Activated CD4-positive, CD25-positive, alpha-beta regulatory T cell (primary cell): ENCODE measurements at regions not wholly inside any gene's neighbourhood (a gene's known extent, or its start where the extent isn't known, plus 50 kb on each side); places are given as distances from the start of the nearest gene placed in this dataset.

ENCODE experiments used
- DNase-seq, 4 experiments: peaks; one replicate each; lab custom pipeline; 2025; lab: John Stamatoyannopoulos, UW

DNA sequence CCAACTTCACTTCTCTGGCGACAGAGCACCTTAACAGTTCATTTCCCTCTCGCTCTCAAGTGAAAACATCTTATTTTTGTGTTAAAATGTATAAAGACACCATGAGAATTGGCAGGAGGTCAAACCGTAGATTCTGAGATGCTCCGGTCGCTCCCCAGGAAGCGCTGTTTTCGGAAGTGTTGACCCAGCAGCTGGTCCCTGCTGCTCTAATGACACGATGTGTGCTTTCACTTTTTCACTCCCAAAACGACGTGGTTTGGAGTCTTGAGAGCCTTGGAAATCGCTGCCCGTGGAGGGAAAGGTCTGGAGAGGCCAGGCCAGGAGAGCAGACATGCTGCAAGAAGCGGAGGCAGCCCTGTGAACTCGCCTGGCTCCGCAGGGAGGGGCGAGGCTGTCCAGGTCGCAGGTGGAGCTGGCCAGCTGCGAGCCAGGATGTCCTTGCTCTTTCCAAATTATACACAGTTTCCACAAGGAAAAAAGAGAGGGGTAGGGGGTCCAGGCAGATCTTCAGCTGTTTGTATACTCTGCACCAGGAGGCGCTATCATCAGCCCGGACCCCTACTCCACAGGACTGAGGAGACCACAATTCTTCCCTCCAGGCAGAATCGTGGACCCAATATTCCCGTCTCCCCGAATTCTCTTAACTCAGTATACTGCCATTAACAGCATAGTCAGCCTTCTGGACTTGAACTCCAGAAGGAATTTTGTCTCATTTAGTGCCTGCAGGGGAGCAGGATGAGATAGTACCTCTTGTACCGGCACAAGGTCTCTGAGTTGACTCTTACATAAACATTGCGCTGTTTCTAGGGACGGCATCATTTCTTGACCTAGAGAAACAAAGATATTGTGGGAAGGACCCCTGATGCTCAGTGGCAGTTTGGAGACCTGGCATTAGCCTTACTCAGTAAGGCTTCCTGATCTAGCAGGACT, 248.6 kb upstream of the ANKRD55 start:
- DNase-seq = peak in 1 of 4 experiments; percentile 7

DNA sequence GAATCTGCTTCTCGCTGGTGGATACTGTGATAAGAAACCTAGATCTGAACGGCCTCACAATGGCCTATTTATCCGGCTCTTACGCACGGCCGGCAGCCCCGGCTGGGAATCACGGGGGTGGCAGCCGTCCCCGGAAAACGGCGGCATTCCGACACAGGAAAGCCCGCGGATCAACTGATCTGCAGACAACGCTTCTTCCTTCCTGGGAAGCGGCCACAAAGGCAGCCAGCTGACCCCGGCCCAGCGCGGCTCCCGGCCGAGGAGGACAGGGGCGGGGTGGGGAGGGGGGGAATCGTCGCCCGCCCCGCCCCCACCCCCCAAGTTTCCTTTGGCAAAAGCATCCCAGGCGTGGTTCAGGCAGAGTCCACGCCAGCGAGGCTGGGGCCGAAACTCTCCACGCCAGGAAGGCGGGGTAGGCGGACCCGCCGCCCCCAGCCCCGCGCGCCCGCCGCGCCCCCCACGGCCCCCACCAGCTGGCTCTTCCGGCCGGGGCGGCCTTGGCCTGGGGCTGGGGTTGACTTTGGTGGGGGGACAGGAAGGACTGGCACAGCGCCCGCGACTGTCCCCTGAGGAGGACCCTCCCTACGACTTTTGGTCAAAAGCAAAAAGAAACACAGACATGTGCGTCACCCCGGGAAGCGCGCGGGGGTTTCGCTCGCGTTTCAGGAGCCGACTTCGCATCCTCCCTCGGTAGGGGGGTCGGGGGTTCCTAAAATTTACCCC, 247.7 kb upstream of the ANKRD55 start:
- peak in 1 of 4 experiments; percentile 12 for DNase-seq

DNA sequence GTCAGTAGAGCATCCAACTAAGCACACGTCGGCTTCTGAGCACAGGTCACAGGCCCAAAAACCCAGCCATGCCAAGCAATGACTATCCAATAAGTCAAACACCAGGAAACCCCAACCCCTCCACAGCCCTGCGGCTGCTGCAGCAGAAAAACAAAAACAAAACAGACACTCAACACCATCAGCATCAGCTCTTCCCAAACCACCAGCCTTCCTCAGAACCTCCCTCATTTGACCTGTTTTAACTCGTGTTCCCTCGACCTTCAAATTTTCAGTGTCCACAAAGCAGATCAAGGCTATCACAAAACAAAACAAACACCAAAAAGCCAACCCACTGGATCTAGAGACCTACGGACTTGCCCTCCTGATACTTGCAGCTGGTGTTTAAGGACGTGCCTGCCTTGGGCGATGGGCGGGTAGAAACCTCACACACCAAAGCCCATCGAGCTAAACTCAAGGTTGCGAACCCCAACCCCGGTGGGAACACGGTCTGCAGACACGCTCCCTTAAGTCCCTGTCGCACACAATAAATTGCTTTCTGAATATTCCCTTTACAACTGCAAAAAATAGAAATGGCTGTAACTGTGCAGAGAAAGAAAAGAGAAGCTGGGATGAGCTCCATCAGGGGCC, 247.1 kb upstream of the ANKRD55 start:
- DNase-seq = peak in 1 of 4 experiments; percentile 3

DNA sequence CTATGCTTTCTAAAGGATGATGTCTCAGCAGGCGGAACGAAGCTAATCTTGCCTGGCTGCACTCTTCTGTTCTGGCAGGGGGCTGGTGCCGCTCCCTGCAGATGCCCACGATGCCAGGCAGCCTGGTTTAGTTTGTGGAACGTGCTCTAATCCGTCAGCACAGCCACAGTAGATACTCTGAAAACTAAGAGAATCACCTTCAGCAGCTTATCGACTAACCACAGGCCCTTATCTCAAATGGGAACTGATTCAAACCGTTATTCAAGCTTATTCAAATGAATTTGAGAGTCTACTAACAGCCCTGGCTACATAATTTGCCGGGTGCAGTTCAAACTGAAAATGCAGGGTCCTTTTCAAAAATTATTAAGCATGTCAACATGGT, 246.6 kb upstream of the ANKRD55 start:
- no peak for DNase-seq

DNA sequence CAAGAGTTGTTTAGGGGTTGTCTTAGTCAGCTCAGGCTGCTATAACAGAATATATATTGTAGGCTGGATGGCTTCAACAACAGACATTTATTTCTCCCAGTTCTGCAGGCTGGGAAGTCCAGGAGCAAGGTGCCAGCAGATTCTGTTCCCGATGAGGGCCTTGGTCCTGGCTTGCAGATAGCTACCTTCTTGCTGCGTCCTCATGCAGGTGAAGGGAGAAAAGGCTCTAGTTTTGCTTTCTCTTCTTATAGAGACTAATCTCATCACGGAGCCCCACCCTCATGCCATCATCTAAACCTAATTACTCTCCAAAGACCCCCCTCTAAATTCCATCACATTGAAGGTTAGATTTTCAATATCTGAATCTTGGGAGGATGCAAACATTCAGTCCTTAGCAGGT, 246.0 kb upstream of the ANKRD55 start:
- no peak for DNase-seq

DNA sequence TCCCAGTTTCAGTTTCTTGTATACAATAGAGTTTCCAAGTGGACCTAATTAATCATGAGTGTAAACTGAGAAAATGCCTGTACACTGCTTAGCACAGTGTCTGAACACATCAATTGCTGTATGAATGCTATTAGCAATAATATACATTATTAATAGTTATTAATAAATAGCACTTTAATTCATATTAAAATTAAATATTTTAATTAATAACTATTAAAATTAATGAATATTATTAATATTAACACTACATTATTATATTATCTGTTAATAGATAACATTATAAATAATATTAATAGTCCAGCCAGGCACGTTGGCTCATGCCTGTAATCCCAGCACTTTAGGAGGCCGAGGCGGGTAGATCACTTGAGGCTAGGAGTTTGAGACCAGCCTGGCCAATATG, 244.9 kb upstream of the ANKRD55 start:
- DNase-seq = no peak

DNA sequence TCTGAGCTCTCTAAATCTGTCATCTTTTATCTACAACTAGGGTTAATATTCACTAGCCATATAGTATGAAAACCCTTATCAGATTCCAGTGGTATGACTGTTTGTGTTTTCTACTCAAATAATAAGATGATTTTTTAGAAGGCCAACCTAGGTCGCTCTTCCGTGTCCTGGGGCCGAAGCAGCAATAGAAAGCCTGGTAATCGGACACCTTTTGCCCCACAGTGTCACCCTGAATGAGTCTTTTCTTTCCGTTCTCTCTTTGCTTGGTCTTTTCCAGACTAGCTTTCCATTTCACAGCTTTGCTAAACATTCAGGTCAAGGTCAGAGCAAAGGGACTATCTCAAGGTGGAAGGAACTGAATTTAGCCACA, 243.3 kb upstream of the ANKRD55 start:
- no peak for DNase-seq

DNA sequence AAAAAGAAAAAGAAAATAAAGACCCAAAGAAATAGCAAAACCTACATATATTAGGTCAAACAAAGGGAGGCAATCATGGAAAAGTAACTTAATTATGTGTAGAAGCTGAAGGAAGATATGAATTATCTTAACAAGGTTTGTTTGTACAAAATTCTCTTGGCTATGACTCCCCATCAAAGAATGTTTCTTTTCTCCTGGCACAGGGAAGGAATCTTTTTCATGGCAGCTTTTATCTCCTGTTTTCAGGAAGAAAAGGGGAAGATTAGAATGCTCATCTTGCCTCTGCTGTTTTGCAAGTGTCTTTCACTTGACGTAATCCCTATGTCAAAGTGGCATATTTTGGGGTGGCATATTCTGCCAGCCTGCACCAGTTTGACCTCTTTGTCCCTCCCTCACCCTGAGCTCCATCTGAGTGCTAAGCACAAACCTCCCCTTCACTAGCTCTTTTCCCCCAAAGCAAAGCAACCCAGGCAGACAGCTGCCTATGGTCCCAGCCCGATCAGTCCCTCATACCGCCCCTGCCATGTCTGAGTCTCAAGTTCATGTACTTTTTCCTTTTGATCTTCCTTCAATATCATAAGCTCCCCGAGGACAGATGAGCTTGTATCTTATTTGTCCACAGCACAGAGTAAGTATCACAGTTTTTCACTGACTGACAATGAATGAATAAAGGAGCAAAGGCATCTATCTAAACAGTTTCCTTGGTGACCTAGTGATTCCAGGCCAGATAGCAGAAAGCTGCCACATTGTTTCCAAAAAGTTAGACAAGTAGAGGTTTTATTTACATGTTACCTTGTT, 242.8 kb upstream of the ANKRD55 start:
- no peak for DNase-seq

DNA sequence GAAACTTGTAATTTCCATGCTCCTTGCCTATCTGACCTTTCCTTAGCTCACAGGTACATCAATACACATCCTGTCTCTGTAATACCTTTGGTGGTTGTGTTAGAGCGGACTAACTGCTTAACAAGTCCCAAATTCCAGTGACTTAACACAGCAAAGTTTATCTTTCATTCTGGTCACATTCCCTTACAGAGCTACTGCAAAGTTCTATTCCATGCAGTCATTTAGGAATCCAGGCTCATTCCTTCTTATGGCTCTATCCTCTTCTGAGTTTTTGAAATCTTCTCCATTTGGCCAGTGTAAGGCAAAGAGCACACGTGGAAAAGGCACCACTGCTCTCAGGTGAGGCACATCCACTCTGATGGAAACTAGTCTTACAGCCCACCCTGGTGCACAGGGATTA, 238.6 kb upstream of the ANKRD55 start:
- DNase-seq = no peak

DNA sequence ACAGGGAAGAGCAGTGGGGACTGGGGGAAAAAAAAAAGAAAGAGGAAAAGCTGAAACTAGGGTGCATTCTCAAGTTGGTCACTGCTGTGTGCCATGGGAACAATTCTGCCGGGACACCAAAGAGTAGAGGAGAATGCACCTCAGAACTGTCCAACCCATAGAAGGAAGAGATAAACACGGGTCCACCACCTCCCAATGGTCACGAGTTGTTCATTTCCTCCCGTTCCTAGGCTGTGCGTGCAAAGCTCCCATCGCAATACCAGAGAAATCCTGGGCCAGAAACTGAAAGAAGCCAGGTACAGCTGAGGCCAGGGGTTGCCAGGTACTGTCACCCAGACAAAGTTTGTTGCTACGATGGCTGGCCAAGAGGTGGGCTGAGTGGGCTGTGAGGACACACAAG, 236.9 kb upstream of the ANKRD55 start:
- no peak for DNase-seq

DNA sequence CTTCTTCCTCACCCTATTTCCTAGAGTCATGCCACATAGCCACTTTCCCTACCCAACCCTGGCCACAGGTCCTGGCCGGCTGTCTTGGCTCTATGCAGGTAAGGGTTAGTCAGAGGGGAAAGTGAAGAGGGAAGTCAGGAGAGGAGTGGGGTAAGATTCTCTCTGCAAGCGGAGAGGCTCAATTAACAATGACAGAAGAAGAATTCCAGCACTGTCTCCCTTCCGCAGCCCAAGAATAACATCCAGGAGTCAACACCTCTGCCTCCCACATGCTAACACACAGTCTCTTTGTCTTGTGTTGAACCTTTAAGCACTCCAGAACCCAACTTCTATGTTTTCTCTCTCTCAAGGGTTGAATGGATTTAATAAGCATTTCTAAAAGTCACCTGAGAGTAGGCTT, 235.1 kb upstream of the ANKRD55 start:
- DNase-seq = no peak

DNA sequence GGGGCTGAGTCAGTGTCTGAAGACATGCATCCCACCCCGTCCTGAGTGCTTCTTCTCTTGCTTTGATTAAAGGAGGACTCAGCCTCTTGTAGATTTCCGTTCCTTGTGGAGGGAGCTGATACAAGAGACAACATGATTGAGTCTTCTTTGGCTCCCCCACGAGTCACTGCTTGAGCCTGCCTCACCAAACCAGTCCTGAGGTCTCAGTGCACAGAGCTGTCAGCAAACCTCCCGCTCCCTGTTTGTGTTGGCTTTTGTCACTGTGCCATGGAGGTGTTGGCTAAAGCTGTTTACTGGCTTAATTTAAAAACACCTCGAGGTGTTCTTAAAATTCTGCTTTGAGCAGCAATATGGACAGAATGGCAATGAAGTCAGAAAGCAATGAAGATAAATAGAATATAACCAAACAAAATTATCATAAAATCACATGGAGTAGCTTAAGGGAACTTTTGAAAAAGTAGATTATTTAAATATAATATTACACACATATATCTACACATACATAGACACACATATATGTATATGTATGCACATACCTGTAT, 234.1 kb upstream of the ANKRD55 start:
- DNase-seq = no peak

DNA sequence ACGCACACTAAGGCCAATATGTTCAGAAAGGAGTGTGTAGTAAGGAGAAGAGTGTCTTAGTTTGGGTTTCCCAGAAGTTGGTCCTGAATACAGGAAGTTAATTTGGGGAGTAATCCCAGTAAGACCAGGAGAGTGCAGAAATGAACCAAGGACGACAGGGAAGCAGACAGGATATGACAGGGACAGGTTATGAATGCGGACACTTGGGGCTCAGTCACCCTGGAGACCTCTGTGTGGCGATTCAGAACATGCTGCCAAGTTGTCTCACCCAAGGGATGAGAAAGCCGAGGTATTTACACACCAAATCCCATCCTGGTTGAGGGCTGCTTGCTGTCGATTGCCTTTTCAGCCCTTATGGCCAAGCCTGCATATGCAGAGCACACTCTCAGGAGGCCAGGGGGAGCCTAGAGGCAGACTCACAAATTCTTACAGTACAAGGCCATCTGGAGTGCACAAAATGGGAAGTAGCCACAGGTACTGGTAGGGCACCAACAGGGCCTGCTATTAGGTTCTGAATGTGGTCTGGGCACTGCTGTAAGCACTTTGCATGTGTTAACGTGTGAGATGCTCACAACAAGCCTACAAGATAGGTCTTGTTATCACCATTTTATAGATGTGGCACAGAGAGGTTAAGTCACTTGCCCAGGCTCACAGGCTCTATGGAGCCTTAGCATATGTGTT, 233.1 kb upstream of the ANKRD55 start:
- DNase-seq = no peak

DNA sequence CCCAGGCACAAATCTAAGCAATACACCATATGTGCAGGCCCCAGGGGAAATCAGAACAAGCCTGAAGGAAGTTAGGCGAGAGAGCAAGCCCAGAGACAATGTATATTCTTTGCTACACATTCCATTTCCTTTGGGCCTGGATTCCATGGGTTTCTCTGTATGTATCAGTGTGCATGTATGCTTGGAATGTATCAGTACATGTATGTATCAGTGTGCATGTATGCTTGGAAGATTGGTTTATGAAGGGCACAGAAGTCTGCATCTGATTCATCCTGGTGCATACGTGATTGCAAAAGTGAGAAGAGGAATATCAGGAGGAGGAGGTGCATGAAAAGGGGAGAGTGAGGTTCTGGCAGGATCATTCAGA, 232.6 kb upstream of the ANKRD55 start:
- DNase-seq = no peak

DNA sequence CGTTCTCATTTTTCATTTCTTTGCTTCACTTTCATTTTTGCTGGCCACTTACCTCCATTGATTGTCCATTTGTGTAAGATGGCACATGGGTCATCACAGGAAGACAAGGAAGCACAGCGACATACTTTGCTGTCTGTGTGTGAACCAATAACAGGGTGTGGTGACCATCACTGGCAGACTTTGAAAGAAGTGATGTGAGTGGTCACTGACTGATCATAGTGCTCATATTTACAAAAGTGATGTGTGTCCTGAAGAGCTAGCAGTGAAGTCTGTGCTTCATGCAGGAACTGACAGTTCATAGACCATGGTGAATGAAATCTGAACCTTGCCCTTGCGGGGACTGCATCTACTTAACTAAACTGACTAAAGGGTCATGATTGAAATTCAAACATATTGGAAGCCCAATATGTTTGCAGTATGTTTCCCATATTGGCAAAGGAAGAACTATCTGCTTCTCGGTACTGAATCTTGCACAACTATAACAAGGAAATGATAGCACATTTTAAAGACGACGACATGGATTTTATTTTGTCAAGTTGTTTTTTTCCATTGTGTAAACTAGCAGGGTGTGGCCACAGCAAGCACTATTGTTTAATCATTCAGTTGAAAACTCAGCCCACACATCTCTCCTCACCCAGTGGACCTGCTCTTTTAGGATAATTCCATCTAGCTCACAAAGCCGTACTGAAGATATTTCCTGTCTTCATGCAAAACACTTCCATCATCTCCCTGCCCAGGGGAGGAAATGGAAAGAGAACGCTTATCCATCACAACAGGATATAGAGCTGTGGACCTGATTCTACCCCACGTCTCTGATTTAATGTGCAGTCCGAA, 232.0 kb upstream of the ANKRD55 start:
- no peak for DNase-seq

DNA sequence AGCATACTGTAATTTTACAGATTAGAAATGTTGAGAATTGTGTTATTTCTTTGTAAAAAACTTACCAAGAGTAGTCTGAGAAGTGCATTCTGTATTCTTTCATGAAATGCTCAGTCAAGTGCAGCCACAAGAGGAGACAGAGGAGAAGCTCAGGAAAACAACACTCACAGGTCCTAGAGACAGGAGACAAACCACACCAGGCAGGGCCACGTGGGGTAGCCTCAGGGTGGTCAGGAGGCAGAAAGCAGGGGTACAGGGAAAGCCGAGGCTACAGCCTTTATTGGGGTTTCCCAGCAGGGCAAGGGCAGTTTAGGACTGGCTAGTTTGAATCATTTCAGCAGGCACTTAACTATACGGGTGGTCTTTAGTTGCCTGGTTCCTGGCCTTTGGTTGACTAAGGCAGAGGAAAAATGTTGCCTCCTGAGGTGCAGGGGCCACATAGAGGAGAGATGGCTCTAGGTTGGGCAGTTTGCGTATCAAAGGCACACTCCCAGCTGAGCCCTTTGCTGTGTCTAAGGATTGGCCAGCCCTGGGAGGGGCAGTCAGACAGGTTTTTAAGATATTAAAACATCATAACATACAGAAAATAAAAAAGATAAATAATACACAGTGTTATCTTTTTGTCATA, 230.9 kb upstream of the ANKRD55 start:
- DNase-seq = no peak

DNA sequence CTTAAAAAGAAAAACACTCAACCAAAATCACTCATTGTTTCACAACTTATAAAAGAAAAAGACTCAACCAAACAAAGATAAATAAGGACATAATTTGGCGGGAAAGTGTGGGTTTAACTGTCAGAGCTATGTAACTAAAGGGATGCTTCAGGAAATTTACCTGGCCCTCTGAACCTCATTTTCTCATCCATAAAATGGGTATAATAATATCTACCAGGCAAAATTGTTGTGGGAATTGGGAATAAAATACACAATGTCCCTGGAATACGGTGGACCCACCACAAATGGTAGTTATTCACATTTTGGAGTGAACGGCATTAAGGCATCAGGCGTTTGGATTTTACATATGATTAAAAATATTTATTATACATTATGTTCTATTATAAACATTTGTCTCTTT, 228.5 kb upstream of the ANKRD55 start:
- no peak for DNase-seq

DNA sequence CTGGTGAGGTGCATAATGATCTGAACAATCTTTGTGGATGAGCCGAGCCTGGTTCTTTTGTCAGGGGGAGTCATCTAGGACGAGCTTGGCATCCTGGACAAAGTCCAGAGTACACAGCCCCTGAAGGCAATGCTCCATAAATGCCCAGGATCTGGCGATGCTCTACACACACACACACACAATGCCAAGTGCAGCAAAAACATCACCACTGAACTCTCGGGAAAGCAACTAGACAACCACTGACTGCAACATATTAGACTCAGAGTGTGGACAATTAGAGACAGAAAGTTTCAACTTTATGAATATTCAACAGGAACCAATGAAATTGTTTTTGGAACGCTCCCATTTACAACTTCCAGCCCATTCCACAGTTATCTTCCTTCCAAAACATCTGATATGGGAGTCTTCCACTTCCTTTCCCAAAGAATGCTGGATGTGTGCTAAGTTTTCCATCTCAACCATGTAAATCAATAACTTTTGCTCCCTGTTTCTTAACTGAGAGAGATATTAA, 227.6 kb upstream of the ANKRD55 start:
- no peak for DNase-seq

DNA sequence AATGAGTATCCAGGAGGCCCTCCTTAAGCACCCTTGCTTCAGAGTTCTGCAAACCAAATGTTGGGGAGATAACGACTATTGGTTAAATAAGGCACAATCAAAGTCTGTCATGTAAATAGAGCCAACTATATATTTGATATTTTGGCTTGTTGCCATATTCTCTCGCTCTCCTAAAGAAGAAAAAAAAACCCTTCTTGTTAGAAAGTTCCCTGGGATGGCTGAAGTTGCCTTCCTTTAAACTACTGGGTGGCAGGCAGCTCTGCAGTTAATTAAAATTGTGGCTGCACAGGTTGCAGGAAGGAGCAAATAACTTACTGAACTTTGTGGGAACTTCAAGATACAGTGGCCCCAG, 227.0 kb upstream of the ANKRD55 start:
- DNase-seq = no peak
